Osteoblast (primary cell): ENCODE measurements at regions not wholly inside any gene's neighbourhood (a gene's known extent, or its start where the extent isn't known, plus 50 kb on each side); places are given as distances from the start of the nearest gene placed in this dataset.
"Not testable (repeated sequence)": the region's sequence is repeated elsewhere in the genome, so short reads cannot be mapped to it uniquely, and the experiment has no call there.

Experiments used
- DNase-seq: peaks from one replicate; pipeline ENCODE4 v3.0.0; 2011; ENCODE audit warnings: low spot score, mixed read lengths; ENCODE audit not compliant: insufficient read length; ENCODE audit errors: missing footprints
- H2AFZ ChIP-seq: 2 replicates; pipeline ENCODE4 v1.6.0; 2011; ENCODE audit warnings: mild to moderate bottlenecking, low read length
- H3K27ac ChIP-seq: 2 replicates; pipeline ENCODE4 v1.5.1; 2011; ENCODE audit warnings: mild to moderate bottlenecking, low read depth, low read length, moderate library complexity
- H3K27me3 ChIP-seq: 2 replicates; pipeline ENCODE4 v1.6.0; 2012; ENCODE audit warnings: mild to moderate bottlenecking, control low read depth, inconsistent platforms, low read length, moderate library complexity; ENCODE audit not compliant: insufficient read depth
- H3K36me3 ChIP-seq: 2 replicates; pipeline ENCODE4 v1.5.1; 2011; ENCODE audit warnings: mild to moderate bottlenecking, low read length, control low read depth, moderate library complexity; ENCODE audit not compliant: insufficient read depth
- H3K4me1 ChIP-seq: 2 replicates; pipeline ENCODE4 v1.5.1; 2011; ENCODE audit warnings: mild to moderate bottlenecking, low read length, control low read depth, moderate library complexity; ENCODE audit not compliant: insufficient read depth
- H3K4me2 ChIP-seq: 2 replicates; pipeline ENCODE4 v1.6.0; 2011; ENCODE audit warnings: mild to moderate bottlenecking, low read length; ENCODE audit not compliant: insufficient read depth
- H3K4me3 ChIP-seq: fragments of 200-600 bp; sonication (generic); 3 replicates; pipeline ENCODE4 v1.5.1; 2012; ENCODE audit warnings: mild to moderate bottlenecking, low read length, inconsistent platforms; ENCODE audit not compliant: insufficient read depth
- H3K79me2 ChIP-seq: 2 replicates; pipeline ENCODE4 v1.6.0; 2012; ENCODE audit warnings: mild to moderate bottlenecking, low read length, control low read depth, inconsistent platforms; ENCODE audit not compliant: insufficient read depth
- H3K9me3 ChIP-seq: 2 replicates; pipeline ENCODE4 v1.5.1; 2011; ENCODE audit warnings: low read depth, low read length, control low read depth
- H4K20me1 ChIP-seq: 2 replicates; pipeline ENCODE4 v1.6.0; 2012; ENCODE audit warnings: mild to moderate bottlenecking, low read length, control low read depth; ENCODE audit not compliant: insufficient read depth
- CTCF ChIP-seq: IDR thresholded peaks from 2 replicates; pipeline ENCODE4 v1.5.1; 2011; ENCODE audit warnings: mild to moderate bottlenecking, low read depth, low read length, moderate library complexity; ENCODE audit errors: extremely low read depth

- TF ChIP-seq CTCF: no peak
- no peak overlapping the region for H3K4me2 ChIP-seq
- no peak overlapping the region for H3K27ac ChIP-seq
- H4K20me1 ChIP-seq: no peaks in the 10 kb centered on the region
- no peaks in the 10 kb centered on the region for H3K36me3 ChIP-seq
- H3K27me3 ChIP-seq: no peaks in the 10 kb centered on the region
- no peak for DNase-seq
- H3K4me3 ChIP-seq: no peak overlapping the region
- H3K4me1 ChIP-seq: no peaks in the 10 kb centered on the region
- H3K79me2 ChIP-seq: no peaks in the 10 kb centered on the region
- no peaks in the 10 kb centered on the region for H3K9me3 ChIP-seq
- no peak overlapping the region for H2AFZ ChIP-seq
These were observed 1349.3 kb downstream of the GRIK2 start for GRCh38 chr6:102742754-102743356.

- Histone ChIP-seq H3K9me3 (no peaks in the 10 kb centered on the region), H3K4me3 (no peak overlapping the region), H3K4me2 (no peak overlapping the region), H3K27me3 (no peaks in the 10 kb centered on the region), H3K27ac (no peak overlapping the region), H3K4me1 (no peaks in the 10 kb centered on the region), H3K79me2 (no peaks in the 10 kb centered on the region), H3K36me3 (no peaks in the 10 kb centered on the region), H2AFZ (no peak overlapping the region), H4K20me1 (no peaks in the 10 kb centered on the region)
- DNase-seq: no peak
- no peak for TF ChIP-seq CTCF
These were observed 1348.5 kb downstream of the GRIK2 start for GRCh38 chr6:102742028-102742427.

GRCh38 chr6:102736941-102737368 is 1343.4 kb downstream of the GRIK2 start:
- no peak for DNase-seq
- no peak overlapping the region for H3K27ac ChIP-seq
- no peaks in the 10 kb centered on the region for H3K79me2 ChIP-seq
- no peaks in the 10 kb centered on the region for H3K4me1 ChIP-seq
- no peaks in the 10 kb centered on the region for H3K27me3 ChIP-seq
- H2AFZ ChIP-seq: no peak overlapping the region
- no peaks in the 10 kb centered on the region for H3K36me3 ChIP-seq
- TF ChIP-seq CTCF: no peak
- no peak overlapping the region for H3K4me3 ChIP-seq
- H3K9me3 ChIP-seq: no peaks in the 10 kb centered on the region
- H3K4me2 ChIP-seq: no peak overlapping the region
- no peaks in the 10 kb centered on the region for H4K20me1 ChIP-seq

- Histone ChIP-seq H3K9me3 (peaks cover 2% of the 10 kb centered on the region), H3K27ac (no peak overlapping the region), H3K4me3 (no peak overlapping the region), H3K4me1 (no peaks in the 10 kb centered on the region), H3K79me2 (no peaks in the 10 kb centered on the region), H3K27me3 (no peaks in the 10 kb centered on the region), H3K4me2 (no peak overlapping the region), H3K36me3 (no peaks in the 10 kb centered on the region), H2AFZ (no peak overlapping the region), H4K20me1 (no peaks in the 10 kb centered on the region)
- TF ChIP-seq CTCF: no peak
- DNase-seq: no peak
These were observed 1339.4 kb downstream of the GRIK2 start for GRCh38 chr6:102732898-102733297.

- H3K9me3 ChIP-seq, H3K4me3 ChIP-seq, H3K27ac ChIP-seq, H3K4me1 ChIP-seq, H3K27me3 ChIP-seq, H3K36me3 ChIP-seq, H3K79me2 ChIP-seq, H2AFZ ChIP-seq, DNase-seq, H4K20me1 ChIP-seq, H3K4me2 ChIP-seq: not testable (repeated sequence)
These were observed 1328.6 kb downstream of the GRIK2 start for GRCh38 chr6:102722086-102722485.
